ENCODE measurements at regions not wholly inside any gene's neighbourhood (a gene's known extent, or its start where the extent isn't known, plus 50 kb on each side); places are given as distances from the start of the nearest gene placed in this dataset.

DNA sequence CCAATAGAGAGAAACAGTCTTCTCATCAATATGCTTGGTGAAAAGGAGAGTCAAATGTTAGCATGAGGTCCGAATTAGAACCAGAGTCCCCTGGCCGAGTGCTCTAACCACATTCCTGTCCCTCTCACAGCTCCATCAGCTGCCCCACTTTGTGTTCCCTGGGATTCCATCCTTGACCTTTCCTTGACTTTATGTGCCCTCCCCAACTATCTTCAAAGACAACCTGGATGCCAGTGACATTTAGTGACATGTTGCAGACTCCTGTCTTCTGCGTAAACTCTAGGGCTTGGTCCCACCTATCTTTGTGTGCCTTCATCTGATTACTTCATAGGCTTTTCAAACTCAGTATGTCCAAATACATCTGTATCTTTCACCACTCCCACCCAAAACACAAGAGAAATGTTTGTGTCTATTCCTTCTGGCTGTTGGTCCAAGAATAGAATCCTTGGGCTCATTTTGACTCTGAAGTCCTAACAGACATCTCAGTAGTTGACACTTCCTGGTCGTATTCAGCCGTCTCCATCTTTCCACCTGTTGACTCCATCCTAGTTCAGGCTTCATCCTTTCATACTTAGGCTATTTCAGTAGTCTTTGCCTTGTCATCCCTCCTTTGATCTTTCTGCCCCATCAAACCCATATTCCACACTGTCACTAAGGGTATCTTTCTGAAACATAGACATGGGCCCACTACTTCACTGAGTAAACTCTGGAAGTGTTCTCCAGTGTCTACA, 101.4 kb upstream of the CD180 start:
- H3K36me3 ChIP-seq (ENCODE audit: control insufficient read depth, insufficient read depth, low read length) = no peaks in the 10 kb centered on the region
- TF ChIP-seq, protein P1, sequence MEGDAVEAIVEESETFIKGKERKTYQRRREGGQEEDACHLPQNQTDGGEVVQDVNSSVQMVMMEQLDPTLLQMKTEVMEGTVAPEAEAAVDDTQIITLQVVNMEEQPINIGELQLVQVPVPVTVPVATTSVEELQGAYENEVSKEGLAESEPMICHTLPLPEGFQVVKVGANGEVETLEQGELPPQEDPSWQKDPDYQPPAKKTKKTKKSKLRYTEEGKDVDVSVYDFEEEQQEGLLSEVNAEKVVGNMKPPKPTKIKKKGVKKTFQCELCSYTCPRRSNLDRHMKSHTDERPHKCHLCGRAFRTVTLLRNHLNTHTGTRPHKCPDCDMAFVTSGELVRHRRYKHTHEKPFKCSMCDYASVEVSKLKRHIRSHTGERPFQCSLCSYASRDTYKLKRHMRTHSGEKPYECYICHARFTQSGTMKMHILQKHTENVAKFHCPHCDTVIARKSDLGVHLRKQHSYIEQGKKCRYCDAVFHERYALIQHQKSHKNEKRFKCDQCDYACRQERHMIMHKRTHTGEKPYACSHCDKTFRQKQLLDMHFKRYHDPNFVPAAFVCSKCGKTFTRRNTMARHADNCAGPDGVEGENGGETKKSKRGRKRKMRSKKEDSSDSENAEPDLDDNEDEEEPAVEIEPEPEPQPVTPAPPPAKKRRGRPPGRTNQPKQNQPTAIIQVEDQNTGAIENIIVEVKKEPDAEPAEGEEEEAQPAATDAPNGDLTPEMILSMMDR (IDR thresholded peaks at IDR 0.05; ENCODE audit: insufficient read depth, low read length, poor library complexity, severe bottlenecking) = no peak
- no peaks in the 10 kb centered on the region for H3K27me3 ChIP-seq (ENCODE audit: control insufficient read depth, insufficient read depth, low read length)
- no peak for DNase-seq (ENCODE audit: low read depth)
- no peak overlapping the region for H3K4me3 ChIP-seq (ENCODE audit: low read depth, low read length)

DNA sequence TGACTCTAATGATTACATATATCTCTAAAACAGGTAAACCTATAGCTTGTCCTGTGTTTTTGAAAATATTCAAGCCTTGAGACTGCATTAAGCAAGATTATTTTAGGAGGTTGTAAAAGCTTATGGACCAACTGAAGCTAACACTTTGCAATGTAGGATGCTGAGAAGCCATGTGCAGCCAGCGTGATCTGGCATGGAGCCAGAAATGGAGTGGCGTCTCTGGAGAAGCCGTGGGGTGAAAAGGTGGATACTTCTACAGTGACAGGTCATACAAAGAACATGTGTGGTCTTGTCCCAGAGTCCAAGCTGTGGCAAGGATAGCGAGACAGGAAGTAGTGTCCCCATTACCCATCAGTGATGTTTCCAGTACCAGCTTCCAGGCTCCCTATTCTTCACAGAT, 100.8 kb upstream of the CD180 start:
- no peaks in the 10 kb centered on the region for H3K36me3 ChIP-seq (ENCODE audit: control insufficient read depth, insufficient read depth, low read length)
- TF ChIP-seq, protein P1 (IDR thresholded peaks at IDR 0.05; ENCODE audit: insufficient read depth, low read length, poor library complexity, severe bottlenecking) = no peak
- no peaks in the 10 kb centered on the region for H3K27me3 ChIP-seq (ENCODE audit: control insufficient read depth, insufficient read depth, low read length)
- H3K4me3 ChIP-seq (ENCODE audit: low read depth, low read length) = no peak overlapping the region
- no peak for DNase-seq (ENCODE audit: low read depth)

GRCh38 chr5:67294266-67294938, 97.8 kb upstream of the CD180 start:
- no peaks in the 10 kb centered on the region for H3K27me3 ChIP-seq (ENCODE audit: control insufficient read depth, insufficient read depth, low read length)
- no peak overlapping the region for H3K4me3 ChIP-seq (ENCODE audit: low read depth, low read length)
- DNase-seq (ENCODE audit: low read depth) = no peak
- H3K36me3 ChIP-seq (ENCODE audit: control insufficient read depth, insufficient read depth, low read length) = no peaks in the 10 kb centered on the region
- TF ChIP-seq, protein P1 (IDR thresholded peaks at IDR 0.05; ENCODE audit: insufficient read depth, low read length, poor library complexity, severe bottlenecking) = no peak

DNA sequence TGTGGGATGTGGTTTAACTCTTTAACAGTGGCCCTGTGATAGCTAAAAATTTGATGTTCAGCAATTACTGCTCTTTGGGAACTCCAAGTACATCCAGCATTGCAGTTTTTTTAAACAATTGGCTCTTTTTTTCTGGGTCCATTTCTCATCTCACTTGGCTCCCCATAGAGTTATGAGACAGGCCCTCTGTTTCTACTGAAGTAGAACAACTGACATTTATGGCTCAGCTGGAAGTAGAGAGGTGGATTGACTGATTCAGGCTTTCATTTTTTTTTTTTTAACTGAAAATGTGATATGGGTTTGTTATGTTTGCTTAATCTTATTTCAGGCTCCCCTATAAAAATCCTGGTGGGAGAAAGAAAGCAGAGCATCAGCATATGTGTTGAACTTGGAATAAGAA, 96.6 kb upstream of the CD180 start:
- H3K36me3 ChIP-seq (ENCODE audit: control insufficient read depth, insufficient read depth, low read length) = no peaks in the 10 kb centered on the region
- no peaks in the 10 kb centered on the region for H3K27me3 ChIP-seq (ENCODE audit: control insufficient read depth, insufficient read depth, low read length)
- no peak for DNase-seq (ENCODE audit: low read depth)
- no peak overlapping the region for H3K4me3 ChIP-seq (ENCODE audit: low read depth, low read length)
- TF ChIP-seq, protein P1 (IDR thresholded peaks at IDR 0.05; ENCODE audit: insufficient read depth, low read length, poor library complexity, severe bottlenecking) = no peak

DNA sequence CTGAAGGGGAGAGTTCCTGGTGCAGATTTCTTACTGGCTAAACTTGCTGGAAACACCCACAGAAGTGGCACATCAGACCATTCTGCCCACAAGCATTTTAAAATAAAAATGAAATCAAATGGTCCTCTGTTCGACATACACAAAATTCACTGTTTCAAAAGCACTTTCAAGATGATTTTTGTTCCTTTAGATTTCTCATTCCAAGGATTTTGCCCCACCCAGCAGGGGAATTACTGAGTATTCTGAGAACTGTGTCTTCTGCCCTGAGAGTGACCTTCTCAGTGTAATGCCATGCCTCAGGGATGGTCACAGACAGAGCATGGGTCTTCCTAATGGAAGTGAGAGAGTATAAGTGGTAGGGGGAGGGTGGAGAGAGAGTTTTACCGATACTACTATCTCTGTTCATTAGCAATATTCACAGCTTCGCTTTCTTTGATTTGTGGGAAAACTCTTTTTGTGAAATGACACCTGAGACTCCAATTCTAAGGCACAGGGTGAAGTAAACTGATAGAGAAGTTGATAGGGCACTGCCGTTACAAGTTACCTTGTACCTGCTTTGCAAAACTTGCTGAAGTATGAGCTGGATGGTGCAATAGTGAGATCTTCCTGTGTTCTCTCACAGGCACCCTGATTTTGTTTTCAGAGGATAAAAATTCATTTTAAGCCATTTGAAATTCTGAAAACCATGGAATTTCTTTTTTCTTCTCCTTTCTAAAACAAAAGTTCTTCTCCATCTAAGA, 95.8 kb upstream of the CD180 start:
- Histone ChIP-seq H3K4me3 (ENCODE audit: low read depth, low read length) (no peak overlapping the region), H3K36me3 (ENCODE audit: control insufficient read depth, insufficient read depth, low read length) (no peaks in the 10 kb centered on the region), H3K27me3 (ENCODE audit: control insufficient read depth, insufficient read depth, low read length) (no peaks in the 10 kb centered on the region)
- TF ChIP-seq, protein P1 (IDR thresholded peaks at IDR 0.05; ENCODE audit: insufficient read depth, low read length, poor library complexity, severe bottlenecking) = no peak
- DNase-seq (ENCODE audit: low read depth) = no peak

All from kidney epithelial cell (primary cell).